T-helper 2 cell treated with Interferon-gamma antibody and Interleukin-4, amounts not matched to agents 5 μg/mL and 100 μg/mL, for 36 hours (primary cell): ENCODE measurements at regions not wholly inside any gene's neighbourhood (a gene's known extent, or its start where the extent isn't known, plus 50 kb on each side); places are given as distances from the start of the nearest gene placed in this dataset.

Experiments used
- DNase-seq: peaks from one replicate; pipeline ENCODE4 v3.0.0; 2021; ENCODE audit warnings: low spot score
- H3K27ac Mint-ChIP-seq: one replicate; pipeline ENCODE4 v1.8.0; 2021; ENCODE audit warnings: mild to moderate bottlenecking, mixed read lengths
- H3K27me3 Mint-ChIP-seq: one replicate; pipeline ENCODE4 v1.8.0; 2021; ENCODE audit warnings: low read depth, mixed read lengths
- H3K36me3 Mint-ChIP-seq: one replicate; pipeline ENCODE4 v1.8.0; 2021; ENCODE audit warnings: low read depth, mixed read lengths
- H3K4me1 Mint-ChIP-seq: one replicate; pipeline ENCODE4 v1.8.0; 2021; ENCODE audit warnings: low read depth, mixed read lengths
- H3K4me3 Mint-ChIP-seq: one replicate; pipeline ENCODE4 v1.8.0; 2022; ENCODE audit warnings: mild to moderate bottlenecking, moderate library complexity, mixed read lengths
- H3K9me3 Mint-ChIP-seq: one replicate; pipeline ENCODE4 v1.8.0; 2021; ENCODE audit warnings: mixed read lengths

DNA sequence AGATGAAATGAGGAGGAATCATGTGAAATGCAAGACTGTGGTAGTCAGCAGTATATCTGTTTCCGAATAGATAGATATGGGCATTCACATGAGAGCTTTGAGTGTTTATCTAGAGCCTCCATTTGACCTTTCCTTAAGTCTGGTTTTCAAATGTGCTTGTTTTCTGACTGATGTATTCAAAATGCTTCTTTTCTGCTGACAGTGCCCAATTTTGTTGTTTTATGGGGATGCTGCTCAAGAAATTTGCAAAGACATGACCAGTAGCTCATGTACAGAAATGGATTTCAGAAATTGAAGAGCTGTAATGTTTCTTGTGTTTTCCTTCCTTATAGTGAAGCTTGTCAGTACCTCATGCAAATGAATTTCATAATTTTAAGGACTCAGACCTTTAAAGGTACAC, 903.4 kb upstream of the CDH8 start:
- Mint-ChIP-seq H3K4me3 (no peak overlapping the region), H3K36me3 (no peaks in the 10 kb centered on the region), H3K9me3 (peaks cover 45% of the 10 kb centered on the region), H3K4me1 (no peaks in the 10 kb centered on the region), H3K27ac (no peak overlapping the region), H3K27me3 (no peaks in the 10 kb centered on the region)
- no peak for DNase-seq

DNA sequence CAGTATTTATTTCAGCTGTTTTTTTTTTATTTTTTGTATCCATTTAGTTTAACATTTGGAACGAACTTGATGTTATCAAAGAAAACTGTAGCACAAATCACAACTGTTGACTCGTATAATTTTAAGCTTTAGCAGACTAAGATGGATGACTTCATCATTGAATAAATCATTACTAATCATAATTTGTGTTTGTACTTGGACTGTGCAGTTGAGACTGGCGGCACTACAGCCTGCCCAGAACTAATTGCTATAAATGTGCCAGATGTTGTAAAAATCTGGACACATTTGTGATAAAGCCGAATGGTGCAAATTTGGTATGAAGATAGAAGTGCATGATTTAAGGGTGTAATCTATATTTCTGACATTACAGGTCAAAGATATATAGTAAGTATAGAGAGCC, 897.7 kb upstream of the CDH8 start:
- peaks cover 46% of the 10 kb centered on the region for H3K9me3 Mint-ChIP-seq
- H3K27me3 Mint-ChIP-seq, result no peaks in the 10 kb centered on the region
- H3K36me3 Mint-ChIP-seq, result no peaks in the 10 kb centered on the region
- no peak overlapping the region for H3K4me3 Mint-ChIP-seq
- H3K27ac Mint-ChIP-seq, result no peak overlapping the region
- no peaks in the 10 kb centered on the region for H3K4me1 Mint-ChIP-seq
- no peak for DNase-seq

- Mint-ChIP-seq H3K27ac (no peak overlapping the region), H3K4me3 (no peak overlapping the region), H3K36me3 (no peaks in the 10 kb centered on the region), H3K9me3 (peaks cover 47% of the 10 kb centered on the region), H3K27me3 (no peaks in the 10 kb centered on the region), H3K4me1 (no peaks in the 10 kb centered on the region)
- DNase-seq, result no peak
These were observed 893.4 kb upstream of the CDH8 start for GRCh38 chr16:62929593-62929992.

DNA sequence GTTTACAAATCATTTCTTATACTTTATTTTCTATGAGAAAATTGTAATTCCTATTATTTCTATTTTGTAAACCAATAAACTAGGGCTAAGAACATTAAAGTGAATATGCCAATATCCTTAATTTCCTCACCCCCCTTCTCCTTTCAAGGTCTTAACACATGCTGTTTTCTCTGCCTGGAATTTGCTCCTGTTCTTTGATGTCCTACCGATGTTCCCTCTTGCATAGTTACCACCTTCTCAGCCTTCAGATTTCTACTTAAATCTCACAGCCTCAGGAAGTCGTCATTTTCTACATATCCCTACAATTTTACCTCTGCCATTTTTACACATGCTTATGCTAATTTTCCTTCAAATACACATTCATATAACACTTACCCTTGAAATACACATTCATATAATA, 890.9 kb upstream of the CDH8 start:
- Mint-ChIP-seq H3K4me1 (no peaks in the 10 kb centered on the region), H3K9me3 (peaks cover 50% of the 10 kb centered on the region), H3K36me3 (no peaks in the 10 kb centered on the region), H3K27ac (no peak overlapping the region), H3K4me3 (no peak overlapping the region), H3K27me3 (no peaks in the 10 kb centered on the region)
- no peak for DNase-seq

DNA sequence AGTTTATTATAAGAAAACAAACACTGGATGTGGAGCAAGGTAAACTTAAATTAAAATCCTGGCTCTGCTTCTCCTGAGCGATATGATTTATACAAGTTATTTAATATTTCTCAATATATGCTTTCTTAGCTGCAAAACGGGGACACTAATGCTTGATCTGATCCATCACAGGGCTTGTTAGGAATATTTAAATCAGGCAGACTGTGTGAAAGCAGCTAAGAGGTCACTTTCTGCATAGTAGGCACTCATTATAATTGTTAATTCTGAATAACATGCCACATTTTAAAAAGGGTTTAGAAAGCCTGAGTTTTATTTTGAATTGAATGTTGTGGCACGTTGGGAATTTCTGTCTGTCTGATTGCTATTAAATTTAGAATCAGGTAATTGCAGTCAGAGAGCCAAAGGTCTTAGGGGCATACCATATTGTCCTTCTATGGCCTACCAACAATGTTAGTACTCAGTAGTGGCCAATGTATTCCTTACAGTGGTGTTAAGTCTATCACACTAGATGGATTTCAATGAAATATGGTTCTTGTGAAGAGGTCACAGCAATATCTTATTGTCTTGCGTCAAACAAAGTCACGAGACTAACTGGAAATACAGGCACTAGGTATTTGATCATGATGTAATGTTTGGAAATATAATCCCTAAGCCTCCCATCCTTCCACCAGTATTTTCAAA, 890.0 kb upstream of the CDH8 start:
- H3K9me3 Mint-ChIP-seq, result peaks cover 51% of the 10 kb centered on the region
- H3K27me3 Mint-ChIP-seq, result no peaks in the 10 kb centered on the region
- H3K36me3 Mint-ChIP-seq, result no peaks in the 10 kb centered on the region
- H3K4me3 Mint-ChIP-seq, result no peak overlapping the region
- DNase-seq, result no peak
- H3K27ac Mint-ChIP-seq, result no peak overlapping the region
- no peaks in the 10 kb centered on the region for H3K4me1 Mint-ChIP-seq

- H3K27ac Mint-ChIP-seq, result no peak overlapping the region
- peaks cover 43% of the 10 kb centered on the region for H3K9me3 Mint-ChIP-seq
- no peaks in the 10 kb centered on the region for H3K27me3 Mint-ChIP-seq
- no peaks in the 10 kb centered on the region for H3K36me3 Mint-ChIP-seq
- no peaks in the 10 kb centered on the region for H3K4me1 Mint-ChIP-seq
- no peak overlapping the region for H3K4me3 Mint-ChIP-seq
- DNase-seq, result no peak
These were observed 885.7 kb upstream of the CDH8 start for GRCh38 chr16:62921904-62922303.

DNA sequence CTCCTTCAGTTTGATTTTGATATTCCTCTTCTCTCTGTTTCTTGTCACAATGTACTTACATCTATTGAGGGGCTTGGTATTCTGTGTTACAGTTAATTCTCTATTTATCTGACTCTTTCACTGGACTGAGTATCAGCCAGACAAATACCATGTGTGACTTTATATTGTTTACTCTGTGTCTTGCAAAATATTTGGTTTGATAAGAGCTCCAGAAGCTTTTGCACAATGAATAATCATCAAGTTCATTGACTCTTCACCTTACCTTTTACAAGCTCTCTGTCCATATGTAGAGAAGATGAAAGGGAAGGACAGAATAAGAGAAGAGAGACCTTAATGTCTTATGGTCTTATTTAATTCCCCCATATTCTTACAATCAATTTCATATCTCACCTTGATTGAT, 877.7 kb upstream of the CDH8 start:
- no peaks in the 10 kb centered on the region for H3K4me1 Mint-ChIP-seq
- no peak for DNase-seq
- no peaks in the 10 kb centered on the region for H3K36me3 Mint-ChIP-seq
- no peaks in the 10 kb centered on the region for H3K27me3 Mint-ChIP-seq
- no peak overlapping the region for H3K4me3 Mint-ChIP-seq
- peaks cover 32% of the 10 kb centered on the region for H3K9me3 Mint-ChIP-seq
- H3K27ac Mint-ChIP-seq, result no peak overlapping the region

DNA sequence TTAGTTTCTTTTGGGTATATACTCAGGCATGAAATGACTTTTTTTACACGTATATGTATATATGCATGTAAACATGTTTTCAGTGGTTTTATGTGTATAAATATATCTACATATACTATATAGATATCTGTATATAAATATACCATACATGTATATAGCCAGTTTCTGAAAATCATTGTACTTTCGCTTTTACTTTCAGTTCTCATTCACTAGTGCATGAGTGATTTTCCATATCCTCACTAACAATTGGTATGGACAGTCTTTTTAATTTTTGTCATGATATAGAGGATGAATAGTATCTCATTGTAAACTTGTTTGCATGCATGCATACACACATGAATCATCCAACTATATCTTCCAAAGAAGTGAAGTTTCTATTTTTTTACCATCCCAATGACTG, 877.1 kb upstream of the CDH8 start:
- no peak overlapping the region for H3K27ac Mint-ChIP-seq
- H3K4me1 Mint-ChIP-seq, result no peaks in the 10 kb centered on the region
- no peaks in the 10 kb centered on the region for H3K27me3 Mint-ChIP-seq
- H3K36me3 Mint-ChIP-seq, result no peaks in the 10 kb centered on the region
- DNase-seq, result no peak
- H3K4me3 Mint-ChIP-seq, result no peak overlapping the region
- peaks cover 38% of the 10 kb centered on the region for H3K9me3 Mint-ChIP-seq

- H3K9me3 Mint-ChIP-seq, result peaks cover 48% of the 10 kb centered on the region
- H3K27me3 Mint-ChIP-seq, result no peaks in the 10 kb centered on the region
- no peaks in the 10 kb centered on the region for H3K4me1 Mint-ChIP-seq
- H3K36me3 Mint-ChIP-seq, result no peaks in the 10 kb centered on the region
- H3K4me3 Mint-ChIP-seq, result no peak overlapping the region
- H3K27ac Mint-ChIP-seq, result no peak overlapping the region
- no peak for DNase-seq
These were observed 873.4 kb upstream of the CDH8 start for GRCh38 chr16:62909597-62909996.

DNA sequence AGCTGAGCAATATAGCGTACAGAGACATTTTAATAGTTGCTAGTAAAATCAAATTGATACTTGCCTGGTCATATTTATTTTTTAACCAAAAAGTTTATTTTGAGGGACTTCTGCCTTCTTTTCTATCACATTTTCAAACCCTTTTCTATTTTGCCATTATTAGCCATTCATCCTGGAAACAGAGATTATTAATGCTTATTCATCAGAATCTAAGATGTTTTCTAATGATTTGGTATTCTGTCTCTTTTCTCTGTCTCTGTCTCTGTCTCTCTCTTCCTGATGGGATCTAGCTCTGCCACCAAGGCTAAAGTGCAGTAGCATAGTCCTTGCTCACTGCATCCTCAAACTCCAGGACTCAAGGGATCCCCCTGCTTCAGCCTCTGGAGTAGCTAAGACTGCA, 871.3 kb upstream of the CDH8 start:
- no peak overlapping the region for H3K4me3 Mint-ChIP-seq
- H3K27me3 Mint-ChIP-seq, result no peaks in the 10 kb centered on the region
- no peak overlapping the region for H3K27ac Mint-ChIP-seq
- no peaks in the 10 kb centered on the region for H3K36me3 Mint-ChIP-seq
- no peaks in the 10 kb centered on the region for H3K4me1 Mint-ChIP-seq
- no peak for DNase-seq
- H3K9me3 Mint-ChIP-seq, result peaks cover 49% of the 10 kb centered on the region

DNA sequence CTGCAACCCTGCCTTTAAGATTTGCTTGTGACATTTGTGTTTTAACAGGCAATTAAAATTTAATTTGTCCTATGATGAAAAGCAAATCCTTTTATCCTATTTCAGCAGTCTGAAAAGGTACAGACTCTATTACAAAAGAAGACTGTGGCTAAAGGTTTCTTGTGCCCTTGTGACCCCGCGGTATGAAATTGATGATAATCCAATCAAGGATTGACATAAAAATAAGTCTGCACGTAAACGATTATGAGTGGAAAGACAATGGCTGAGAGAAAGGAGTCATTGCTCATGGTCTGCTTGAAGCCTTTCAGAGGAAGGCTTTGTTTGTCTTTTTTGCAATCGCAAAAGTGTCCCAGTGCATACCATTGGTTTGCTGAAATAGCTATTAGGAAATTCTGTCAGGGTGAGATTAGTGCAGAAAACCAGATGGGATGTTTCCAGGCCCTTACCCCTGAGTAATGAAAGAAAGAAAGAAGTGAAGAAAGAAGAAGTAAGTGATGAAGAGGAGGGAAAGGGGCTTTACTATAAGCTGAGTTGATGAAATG, 867.8 kb upstream of the CDH8 start:
- Mint-ChIP-seq H3K4me1 (no peaks in the 10 kb centered on the region), H3K27me3 (no peaks in the 10 kb centered on the region), H3K9me3 (peaks cover 62% of the 10 kb centered on the region), H3K4me3 (no peak overlapping the region), H3K27ac (no peak overlapping the region), H3K36me3 (no peaks in the 10 kb centered on the region)
- no peak for DNase-seq

DNA sequence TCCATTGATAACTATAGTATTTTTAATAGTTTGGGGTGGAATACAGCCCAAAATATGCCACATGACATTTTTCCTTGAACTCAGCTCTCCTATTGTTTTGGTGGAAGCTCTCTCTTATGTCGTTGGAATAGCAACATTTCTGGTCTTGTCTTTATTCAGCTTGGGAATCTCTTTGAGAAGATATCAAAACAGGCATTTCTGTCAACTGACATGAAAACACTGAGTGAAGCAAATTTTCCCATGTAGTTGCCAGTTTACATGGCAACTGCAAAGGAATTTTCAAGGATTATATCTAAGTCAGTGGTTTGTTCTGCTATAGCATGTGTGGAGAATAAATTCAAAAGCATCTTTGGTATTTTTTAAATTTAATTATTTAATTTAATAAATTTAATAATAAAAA, 863.5 kb upstream of the CDH8 start:
- DNase-seq, result no peak
- Mint-ChIP-seq H3K9me3 (peaks cover 65% of the 10 kb centered on the region), H3K36me3 (no peaks in the 10 kb centered on the region), H3K4me1 (no peaks in the 10 kb centered on the region), H3K27ac (no peak overlapping the region), H3K27me3 (no peaks in the 10 kb centered on the region), H3K4me3 (no peak overlapping the region)

DNA sequence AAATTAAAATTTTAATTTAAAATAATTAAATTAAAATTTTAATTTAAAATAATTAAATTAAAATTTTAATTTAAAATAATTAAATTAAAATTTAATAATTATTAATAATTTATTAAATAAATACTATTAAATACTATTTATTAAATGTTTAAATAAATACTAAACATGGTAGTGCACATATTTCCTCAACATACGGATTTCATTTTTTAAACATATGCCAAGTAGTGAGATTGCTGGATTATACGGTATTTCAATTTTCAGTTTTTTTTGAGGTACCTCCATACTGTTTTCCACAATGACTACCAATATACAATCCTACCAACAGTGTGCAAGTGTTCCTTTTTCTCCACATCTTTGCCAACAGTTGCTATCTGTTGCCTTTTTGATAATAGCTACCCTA, 852.9 kb upstream of the CDH8 start:
- Mint-ChIP-seq H3K9me3 (peaks cover 42% of the 10 kb centered on the region), H3K4me3 (no peak overlapping the region), H3K36me3 (no peaks in the 10 kb centered on the region), H3K27me3 (no peaks in the 10 kb centered on the region), H3K27ac (no peak overlapping the region), H3K4me1 (no peaks in the 10 kb centered on the region)
- no peak for DNase-seq

DNA sequence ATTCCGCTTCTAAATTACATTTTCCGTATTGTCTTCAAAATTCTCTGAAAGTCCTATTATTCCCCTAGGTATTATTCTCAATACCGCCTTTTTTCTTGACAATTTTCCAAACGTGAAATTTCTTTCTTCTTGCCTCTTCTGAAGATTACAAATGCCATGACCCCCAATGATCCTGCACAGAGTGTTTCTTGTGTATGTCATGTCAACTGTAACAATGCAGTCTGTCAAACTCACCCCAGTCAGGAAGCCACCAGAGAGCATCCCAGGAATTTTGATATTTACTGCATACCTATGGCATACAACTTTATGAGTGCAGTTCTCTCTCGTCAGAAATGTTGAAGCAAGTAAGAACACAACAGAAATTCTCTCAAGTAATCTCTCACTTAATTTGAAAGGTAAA, 847.3 kb upstream of the CDH8 start:
- H3K36me3 Mint-ChIP-seq, result no peaks in the 10 kb centered on the region

GRCh38 chr16:62882552-62883221, 846.4 kb upstream of the CDH8 start:
- DNase-seq, result no peak
- Mint-ChIP-seq H3K4me1 (no peaks in the 10 kb centered on the region), H3K27me3 (no peaks in the 10 kb centered on the region), H3K9me3 (peaks cover 41% of the 10 kb centered on the region), H3K4me3 (no peak overlapping the region), H3K27ac (no peak overlapping the region), H3K36me3 (no peaks in the 10 kb centered on the region)

More for the DNA sequence above, 847.3 kb upstream of the CDH8 start:
- Mint-ChIP-seq H3K27me3 (no peaks in the 10 kb centered on the region), H3K4me1 (no peaks in the 10 kb centered on the region), H3K27ac (no peak overlapping the region), H3K4me3 (no peak overlapping the region), H3K9me3 (peaks cover 42% of the 10 kb centered on the region)
- DNase-seq, result no peak
